ENCODE measurements at regions not wholly inside any gene's neighbourhood (a gene's known extent, or its start where the extent isn't known, plus 50 kb on each side); places are given as distances from the start of the nearest gene placed in this dataset.

GRCh38 chr12:107351109-107351508 is 257.8 kb upstream of the CRY1 start:
- DNase-seq: no peak

GRCh38 chr12:107351713-107352112 is 258.4 kb upstream of the CRY1 start:
- DNase-seq: no peak

GRCh38 chr12:107352347-107353081 is 259.2 kb upstream of the CRY1 start:
- no peak for DNase-seq

- DNase-seq: no peak
Observed at GRCh38 chr12:107353312-107353711, 260.0 kb upstream of the CRY1 start.

GRCh38 chr12:107355004-107355565 is 261.7 kb upstream of the CRY1 start:
- no peak for DNase-seq

- DNase-seq: no peak
Observed at GRCh38 chr12:107355612-107356011, 262.3 kb upstream of the CRY1 start.

- DNase-seq: no peak
Observed at GRCh38 chr12:107356266-107356936, 263.1 kb upstream of the CRY1 start.

- no peak for DNase-seq
Observed at GRCh38 chr12:107356937-107357295, 263.6 kb upstream of the CRY1 start.

GRCh38 chr12:107359382-107359781 is 266.0 kb upstream of the CRY1 start:
- DNase-seq: no peak

GRCh38 chr12:107360033-107360432 is 266.7 kb upstream of the CRY1 start:
- no peak for DNase-seq

GRCh38 chr12:107360482-107360881 is 267.1 kb upstream of the CRY1 start:
- no peak for DNase-seq

GRCh38 chr12:107361970-107362369 is 268.6 kb upstream of the CRY1 start:
- no peak for DNase-seq

GRCh38 chr12:107362960-107363359 is 269.6 kb upstream of the CRY1 start:
- no peak for DNase-seq

GRCh38 chr12:107364875-107365518 is 271.6 kb upstream of the CRY1 start:
- no peak for DNase-seq

GRCh38 chr12:107365703-107366102 is 272.4 kb upstream of the CRY1 start:
- no peak for DNase-seq

GRCh38 chr12:107366322-107366721 is 273.0 kb upstream of the CRY1 start:
- DNase-seq: no peak

- no peak for DNase-seq
Observed at GRCh38 chr12:107368586-107368985, 275.2 kb upstream of the CRY1 start.

- DNase-seq: no peak
Observed at GRCh38 chr12:107369006-107369405, 275.7 kb upstream of the CRY1 start.

- no peak for DNase-seq
Observed at GRCh38 chr12:107369679-107370078, 276.3 kb upstream of the CRY1 start.

- DNase-seq: no peak
Observed at GRCh38 chr12:107372229-107372658, 278.9 kb upstream of the CRY1 start.

- no peak for DNase-seq
Observed at GRCh38 chr12:107373238-107373809, 280.0 kb upstream of the CRY1 start.

GRCh38 chr12:107374161-107374840 is 281.0 kb upstream of the CRY1 start:
- no peak for DNase-seq

GRCh38 chr12:107375231-107375630 is 281.9 kb upstream of the CRY1 start:
- no peak for DNase-seq

Data from hematopoietic multipotent progenitor cell treated with erythropoietin and hydrocortisone succinate and interleukin-3 and kit ligand, for 8 days (in vitro differentiated cells).